ENCODE measurements at regions not wholly inside any gene's neighbourhood (a gene's known extent, or its start where the extent isn't known, plus 50 kb on each side); places are given as distances from the start of the nearest gene placed in this dataset.

DNA sequence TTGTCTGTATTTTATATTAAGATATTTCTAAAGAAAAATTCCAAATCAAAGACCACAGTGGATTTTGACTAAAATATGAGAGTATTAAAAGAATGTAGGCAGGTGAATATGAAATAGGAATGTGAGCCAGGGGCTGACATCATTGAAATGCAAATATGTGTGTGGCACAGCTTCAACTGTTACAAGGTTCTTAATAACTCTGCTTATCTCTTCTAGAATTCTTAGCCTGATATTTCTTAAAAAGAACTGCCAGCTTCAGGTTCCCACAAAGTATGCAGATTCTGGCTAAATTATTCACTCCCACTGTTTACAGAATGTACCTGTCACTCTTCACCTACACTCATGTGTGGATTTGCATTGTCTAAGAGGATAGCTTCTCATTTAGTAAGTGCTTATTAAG is 274.4 kb downstream of the DIRAS2 start:
- TF ChIP-seq, protein P1, sequence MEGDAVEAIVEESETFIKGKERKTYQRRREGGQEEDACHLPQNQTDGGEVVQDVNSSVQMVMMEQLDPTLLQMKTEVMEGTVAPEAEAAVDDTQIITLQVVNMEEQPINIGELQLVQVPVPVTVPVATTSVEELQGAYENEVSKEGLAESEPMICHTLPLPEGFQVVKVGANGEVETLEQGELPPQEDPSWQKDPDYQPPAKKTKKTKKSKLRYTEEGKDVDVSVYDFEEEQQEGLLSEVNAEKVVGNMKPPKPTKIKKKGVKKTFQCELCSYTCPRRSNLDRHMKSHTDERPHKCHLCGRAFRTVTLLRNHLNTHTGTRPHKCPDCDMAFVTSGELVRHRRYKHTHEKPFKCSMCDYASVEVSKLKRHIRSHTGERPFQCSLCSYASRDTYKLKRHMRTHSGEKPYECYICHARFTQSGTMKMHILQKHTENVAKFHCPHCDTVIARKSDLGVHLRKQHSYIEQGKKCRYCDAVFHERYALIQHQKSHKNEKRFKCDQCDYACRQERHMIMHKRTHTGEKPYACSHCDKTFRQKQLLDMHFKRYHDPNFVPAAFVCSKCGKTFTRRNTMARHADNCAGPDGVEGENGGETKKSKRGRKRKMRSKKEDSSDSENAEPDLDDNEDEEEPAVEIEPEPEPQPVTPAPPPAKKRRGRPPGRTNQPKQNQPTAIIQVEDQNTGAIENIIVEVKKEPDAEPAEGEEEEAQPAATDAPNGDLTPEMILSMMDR (IDR thresholded peaks at IDR 0.05; ENCODE audit: poor library complexity, severe bottlenecking): no peak
- TF ChIP-seq, protein P2, sequence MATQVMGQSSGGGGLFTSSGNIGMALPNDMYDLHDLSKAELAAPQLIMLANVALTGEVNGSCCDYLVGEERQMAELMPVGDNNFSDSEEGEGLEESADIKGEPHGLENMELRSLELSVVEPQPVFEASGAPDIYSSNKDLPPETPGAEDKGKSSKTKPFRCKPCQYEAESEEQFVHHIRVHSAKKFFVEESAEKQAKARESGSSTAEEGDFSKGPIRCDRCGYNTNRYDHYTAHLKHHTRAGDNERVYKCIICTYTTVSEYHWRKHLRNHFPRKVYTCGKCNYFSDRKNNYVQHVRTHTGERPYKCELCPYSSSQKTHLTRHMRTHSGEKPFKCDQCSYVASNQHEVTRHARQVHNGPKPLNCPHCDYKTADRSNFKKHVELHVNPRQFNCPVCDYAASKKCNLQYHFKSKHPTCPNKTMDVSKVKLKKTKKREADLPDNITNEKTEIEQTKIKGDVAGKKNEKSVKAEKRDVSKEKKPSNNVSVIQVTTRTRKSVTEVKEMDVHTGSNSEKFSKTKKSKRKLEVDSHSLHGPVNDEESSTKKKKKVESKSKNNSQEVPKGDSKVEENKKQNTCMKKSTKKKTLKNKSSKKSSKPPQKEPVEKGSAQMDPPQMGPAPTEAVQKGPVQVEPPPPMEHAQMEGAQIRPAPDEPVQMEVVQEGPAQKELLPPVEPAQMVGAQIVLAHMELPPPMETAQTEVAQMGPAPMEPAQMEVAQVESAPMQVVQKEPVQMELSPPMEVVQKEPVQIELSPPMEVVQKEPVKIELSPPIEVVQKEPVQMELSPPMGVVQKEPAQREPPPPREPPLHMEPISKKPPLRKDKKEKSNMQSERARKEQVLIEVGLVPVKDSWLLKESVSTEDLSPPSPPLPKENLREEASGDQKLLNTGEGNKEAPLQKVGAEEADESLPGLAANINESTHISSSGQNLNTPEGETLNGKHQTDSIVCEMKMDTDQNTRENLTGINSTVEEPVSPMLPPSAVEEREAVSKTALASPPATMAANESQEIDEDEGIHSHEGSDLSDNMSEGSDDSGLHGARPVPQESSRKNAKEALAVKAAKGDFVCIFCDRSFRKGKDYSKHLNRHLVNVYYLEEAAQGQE (IDR thresholded peaks at IDR 0.05; ENCODE audit: borderline replicate concordance): no peak
